ENCODE measurements at regions not wholly inside any gene's neighbourhood (a gene's known extent, or its start where the extent isn't known, plus 50 kb on each side); places are given as distances from the start of the nearest gene placed in this dataset.
"Not testable (repeated sequence)": the region's sequence is repeated elsewhere in the genome, so short reads cannot be mapped to it uniquely, and the experiment has no call there.

DNA sequence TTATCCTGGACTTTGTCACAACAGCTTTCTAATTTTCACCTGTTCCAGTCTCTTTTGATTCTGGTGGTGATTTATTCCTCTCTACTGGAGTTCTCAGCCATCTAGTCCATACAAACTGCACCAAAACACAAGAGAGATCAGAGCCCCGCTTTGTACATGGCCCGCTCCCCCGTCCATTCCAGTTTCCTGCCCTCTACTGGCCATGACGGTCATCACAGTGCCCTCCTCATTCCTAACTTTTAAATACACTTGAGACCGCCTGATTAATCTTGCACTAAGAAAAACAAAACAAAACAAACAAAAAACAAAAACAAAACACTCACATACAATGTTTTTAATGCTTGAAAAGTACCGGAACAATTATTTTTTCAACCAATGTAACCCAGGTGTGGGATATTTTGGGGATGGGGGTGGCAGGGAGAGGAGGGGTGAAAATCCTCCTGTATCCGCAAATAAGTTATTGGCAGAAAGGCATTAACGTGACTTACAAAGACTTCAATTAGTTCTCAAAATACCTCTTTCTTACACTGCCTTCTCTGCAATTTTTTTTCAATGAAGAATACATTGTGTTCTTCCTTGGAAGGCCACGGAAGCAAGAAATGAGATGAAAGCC, 84.8 kb upstream of the PAM start:
- no peak overlapping the region for H3K4me3 ChIP-seq
- H3K27me3 ChIP-seq = no peaks in the 10 kb centered on the region
- intact Hi-C loops (cut with DNase I) = no loop called here
- TF ChIP-seq, protein P1, sequence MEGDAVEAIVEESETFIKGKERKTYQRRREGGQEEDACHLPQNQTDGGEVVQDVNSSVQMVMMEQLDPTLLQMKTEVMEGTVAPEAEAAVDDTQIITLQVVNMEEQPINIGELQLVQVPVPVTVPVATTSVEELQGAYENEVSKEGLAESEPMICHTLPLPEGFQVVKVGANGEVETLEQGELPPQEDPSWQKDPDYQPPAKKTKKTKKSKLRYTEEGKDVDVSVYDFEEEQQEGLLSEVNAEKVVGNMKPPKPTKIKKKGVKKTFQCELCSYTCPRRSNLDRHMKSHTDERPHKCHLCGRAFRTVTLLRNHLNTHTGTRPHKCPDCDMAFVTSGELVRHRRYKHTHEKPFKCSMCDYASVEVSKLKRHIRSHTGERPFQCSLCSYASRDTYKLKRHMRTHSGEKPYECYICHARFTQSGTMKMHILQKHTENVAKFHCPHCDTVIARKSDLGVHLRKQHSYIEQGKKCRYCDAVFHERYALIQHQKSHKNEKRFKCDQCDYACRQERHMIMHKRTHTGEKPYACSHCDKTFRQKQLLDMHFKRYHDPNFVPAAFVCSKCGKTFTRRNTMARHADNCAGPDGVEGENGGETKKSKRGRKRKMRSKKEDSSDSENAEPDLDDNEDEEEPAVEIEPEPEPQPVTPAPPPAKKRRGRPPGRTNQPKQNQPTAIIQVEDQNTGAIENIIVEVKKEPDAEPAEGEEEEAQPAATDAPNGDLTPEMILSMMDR (IDR thresholded peaks at IDR 0.05) = peak in 2 of 4 donors; percentile 8 to 13
- FAIRE-seq (no peak), DNase-seq (no peak), ATAC-seq (peak in 3 of 4 donors; percentile 62 to 74 (median 67))
- no peaks in the 10 kb centered on the region for H3K9me3 ChIP-seq
- H3K27ac ChIP-seq = no peak overlapping the region
- H3K36me3 ChIP-seq = no peaks in the 10 kb centered on the region
- peaks cover 0 to 6% (median 6%) of the 10 kb centered on the region in 3 donors for H3K4me1 ChIP-seq
- 72 to 75% methylated on average over 9 of the region's 9 CpGs for WGBS, 2 donors

DNA sequence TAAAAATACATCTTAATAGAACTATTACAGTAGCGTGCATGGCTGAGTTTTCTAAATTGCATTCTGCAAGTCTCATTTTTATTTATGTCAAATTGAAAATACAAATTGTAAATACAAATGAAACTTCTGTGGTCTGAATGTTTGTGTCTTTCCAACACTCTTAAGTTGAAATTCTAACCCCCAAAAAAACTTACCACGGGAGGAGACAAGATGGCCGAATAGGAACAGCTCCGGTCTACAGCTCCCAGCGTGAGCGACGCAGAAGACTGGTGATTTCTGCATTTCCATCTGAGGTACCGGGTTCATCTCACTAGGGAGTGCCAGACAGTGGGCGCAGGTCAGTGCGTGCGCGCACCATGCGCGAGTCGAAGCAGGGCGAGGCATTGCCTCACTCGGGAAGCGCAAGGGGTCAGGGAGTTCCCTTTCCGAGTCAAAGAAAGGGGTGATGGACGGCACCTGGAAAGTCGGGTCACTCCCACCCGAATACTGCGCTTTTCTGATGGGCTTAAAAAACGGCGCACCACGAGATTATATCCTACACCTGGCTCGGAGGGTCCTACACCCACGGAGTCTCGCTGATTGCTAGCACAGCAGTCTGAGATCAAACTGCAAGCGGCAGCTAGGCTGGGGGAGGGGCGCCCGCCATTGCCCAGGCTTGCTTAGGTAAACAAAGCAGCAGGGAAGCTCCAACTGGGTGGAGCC, 83.9 kb upstream of the PAM start:
- FAIRE-seq; H3K27me3 ChIP-seq; intact Hi-C loops (cut with DNase I); H3K4me1 ChIP-seq; H3K36me3 ChIP-seq; H3K4me3 ChIP-seq; H3K9me3 ChIP-seq; H3K27ac ChIP-seq; DNase-seq; ATAC-seq: not testable (repeated sequence)
- 82 to 83% methylated on average over 26 to 32 of the region's 32 CpGs for WGBS, 2 donors

DNA sequence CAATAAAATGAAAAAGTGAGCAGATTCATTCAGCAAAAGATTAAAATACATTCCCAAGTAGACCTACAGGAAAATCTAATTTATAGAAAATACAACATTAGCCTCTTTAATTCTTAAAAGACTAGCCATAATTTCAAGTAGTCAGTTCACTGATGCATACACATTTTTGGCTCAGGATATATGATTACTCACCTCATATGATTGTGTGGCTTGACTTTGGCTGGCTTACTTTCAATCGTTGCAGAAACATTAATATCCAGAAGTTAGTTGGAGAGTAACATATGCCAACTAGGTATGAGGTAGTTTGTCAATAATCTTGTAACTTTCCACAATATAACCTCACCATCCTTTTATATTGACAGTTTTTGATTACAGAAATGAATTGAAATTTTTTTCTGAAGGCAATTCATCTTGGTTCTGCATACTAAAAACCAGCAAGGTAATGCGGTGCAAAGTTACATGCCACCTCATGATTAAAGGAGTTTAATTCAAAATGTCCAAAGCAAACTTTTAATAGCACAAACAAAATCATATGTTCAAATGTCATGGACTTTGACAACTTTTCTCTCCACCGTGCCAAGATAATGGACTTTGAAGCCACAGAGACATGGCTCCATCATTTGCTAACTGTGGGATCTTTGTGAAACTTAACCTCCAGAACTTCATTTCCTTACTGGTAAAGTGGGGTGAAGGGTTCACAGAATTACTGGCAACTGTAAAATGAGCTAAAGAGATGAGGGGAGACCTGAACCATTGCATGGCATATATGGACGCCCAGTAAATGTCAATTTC, 76.6 kb upstream of the PAM start:
- H3K36me3 ChIP-seq = no peaks in the 10 kb centered on the region
- 52 to 54% methylated on average over 4 of the region's 4 CpGs for WGBS, 2 donors
- intact Hi-C loops (cut with DNase I) = no loop called here
- no peak for ATAC-seq
- no peak overlapping the region for H3K27ac ChIP-seq
- TF ChIP-seq, protein P1 (IDR thresholded peaks at IDR 0.05) = no peak
- H3K4me3 ChIP-seq = no peak overlapping the region
- no peaks in the 10 kb centered on the region for H3K4me1 ChIP-seq
- FAIRE-seq = no peak
- no peaks in the 10 kb centered on the region for H3K27me3 ChIP-seq
- H3K9me3 ChIP-seq = no peaks in the 10 kb centered on the region
- no peak for DNase-seq

DNA sequence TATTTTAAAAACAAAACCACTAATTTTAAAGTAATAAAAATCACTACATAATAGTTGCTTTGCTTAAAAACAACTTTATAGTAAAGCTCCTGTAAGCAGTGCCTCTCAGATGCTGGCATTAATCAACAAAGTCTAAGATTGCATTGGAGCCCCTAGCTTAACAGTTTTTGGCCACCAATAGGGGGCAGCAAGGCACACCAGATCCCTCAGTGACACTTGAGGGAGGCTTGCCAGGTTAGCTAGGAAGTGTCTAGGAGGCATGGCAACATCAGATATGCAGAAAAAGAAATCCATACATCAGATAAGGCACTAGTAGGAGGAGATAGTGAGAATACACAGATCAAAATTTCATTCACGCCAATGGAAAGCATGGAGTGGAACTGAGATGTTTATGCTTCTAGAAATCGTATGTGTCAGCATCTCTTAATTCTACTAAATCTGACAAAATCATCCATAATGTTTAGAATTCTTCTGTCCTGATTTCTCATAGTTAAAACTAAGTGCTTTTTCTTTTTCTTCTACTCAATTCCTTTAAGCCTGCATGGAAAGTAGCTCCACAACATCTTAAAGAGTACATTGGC, 73.6 kb upstream of the PAM start:
- Histone ChIP-seq H3K27ac (no peak overlapping the region), H3K36me3 (no peaks in the 10 kb centered on the region), H3K27me3 (no peaks in the 10 kb centered on the region), H3K9me3 (no peaks in the 10 kb centered on the region), H3K4me3 (no peak overlapping the region), H3K4me1 (no peaks in the 10 kb centered on the region)
- ATAC-seq = peak; percentile 84 to 97 (median 94)
- FAIRE-seq = no peak
- TF ChIP-seq, protein P1 (IDR thresholded peaks at IDR 0.05) = peak; percentile 28 to 66 (median 54)
- peak in 5 of 6 donors; percentile 60 to 75 (median 70) for DNase-seq
- WGBS, 2 donors = 42 to 45% methylated on average over 2 of the region's 2 CpGs
- intact Hi-C loops (cut with DNase I) = no loop called here

DNA sequence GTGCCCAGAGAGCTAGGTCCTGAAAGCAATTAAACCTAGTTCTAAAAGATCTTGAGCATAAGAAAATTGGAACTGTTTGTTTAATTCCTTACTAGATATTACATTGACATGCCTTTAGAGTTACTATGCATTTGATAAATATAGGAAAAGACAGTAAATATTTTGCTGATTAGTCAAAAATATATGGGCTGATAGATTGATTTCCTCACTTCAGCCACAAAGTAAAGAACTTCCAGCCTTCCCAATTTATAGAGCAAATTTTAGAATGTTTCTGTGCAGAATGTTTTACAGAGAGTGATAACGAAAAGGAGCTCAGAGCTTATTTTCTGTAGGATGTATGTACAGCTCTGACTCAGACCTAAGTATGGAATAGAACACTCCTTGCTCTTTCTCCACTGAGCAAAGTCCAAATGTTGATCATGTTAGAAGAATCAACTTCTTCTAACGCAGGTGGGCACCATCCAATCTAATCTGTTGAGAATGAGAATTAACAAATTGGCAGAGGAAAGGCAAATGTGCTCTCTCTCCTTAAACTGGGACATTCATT, 72.9 kb upstream of the PAM start:
- ATAC-seq = no peak
- Histone ChIP-seq H3K9me3 (no peaks in the 10 kb centered on the region), H3K4me1 (no peaks in the 10 kb centered on the region), H3K36me3 (no peaks in the 10 kb centered on the region), H3K27ac (no peak overlapping the region), H3K4me3 (no peak overlapping the region), H3K27me3 (no peaks in the 10 kb centered on the region)
- TF ChIP-seq, protein P1 (IDR thresholded peaks at IDR 0.05) = no peak
- DNase-seq = no peak
- WGBS, 2 donors = 81 to 85% methylated on average over 2 of the region's 2 CpGs
- intact Hi-C loops (cut with DNase I) = no loop called here
- FAIRE-seq = no peak

DNA sequence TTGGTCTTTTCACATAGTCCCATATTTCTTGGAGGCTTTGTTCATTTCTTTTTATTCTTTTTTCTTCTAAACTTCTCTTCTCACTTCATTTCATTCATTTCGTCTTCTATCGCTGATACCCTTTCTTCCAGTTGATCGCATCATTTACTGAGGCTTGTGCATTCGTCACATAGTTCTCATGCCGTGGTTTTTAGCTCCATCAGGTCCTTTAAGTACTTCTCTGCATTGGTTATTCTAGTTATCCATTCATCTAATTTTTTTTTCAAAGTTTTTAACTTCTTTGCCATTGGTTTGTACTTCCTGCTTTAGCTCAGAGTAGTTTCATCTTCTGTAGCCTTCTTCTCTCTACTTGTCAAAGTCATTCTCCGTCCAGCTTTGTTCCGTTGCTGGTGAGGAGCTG, 67.0 kb upstream of the PAM start:
- FAIRE-seq; H3K36me3 ChIP-seq; ATAC-seq; H3K9me3 ChIP-seq; H3K27ac ChIP-seq; H3K4me3 ChIP-seq; H3K4me1 ChIP-seq; intact Hi-C loops (cut with DNase I); DNase-seq; H3K27me3 ChIP-seq: not testable (repeated sequence)
- WGBS, 2 donors = 90 to 93% methylated on average over 7 of the region's 7 CpGs

DNA sequence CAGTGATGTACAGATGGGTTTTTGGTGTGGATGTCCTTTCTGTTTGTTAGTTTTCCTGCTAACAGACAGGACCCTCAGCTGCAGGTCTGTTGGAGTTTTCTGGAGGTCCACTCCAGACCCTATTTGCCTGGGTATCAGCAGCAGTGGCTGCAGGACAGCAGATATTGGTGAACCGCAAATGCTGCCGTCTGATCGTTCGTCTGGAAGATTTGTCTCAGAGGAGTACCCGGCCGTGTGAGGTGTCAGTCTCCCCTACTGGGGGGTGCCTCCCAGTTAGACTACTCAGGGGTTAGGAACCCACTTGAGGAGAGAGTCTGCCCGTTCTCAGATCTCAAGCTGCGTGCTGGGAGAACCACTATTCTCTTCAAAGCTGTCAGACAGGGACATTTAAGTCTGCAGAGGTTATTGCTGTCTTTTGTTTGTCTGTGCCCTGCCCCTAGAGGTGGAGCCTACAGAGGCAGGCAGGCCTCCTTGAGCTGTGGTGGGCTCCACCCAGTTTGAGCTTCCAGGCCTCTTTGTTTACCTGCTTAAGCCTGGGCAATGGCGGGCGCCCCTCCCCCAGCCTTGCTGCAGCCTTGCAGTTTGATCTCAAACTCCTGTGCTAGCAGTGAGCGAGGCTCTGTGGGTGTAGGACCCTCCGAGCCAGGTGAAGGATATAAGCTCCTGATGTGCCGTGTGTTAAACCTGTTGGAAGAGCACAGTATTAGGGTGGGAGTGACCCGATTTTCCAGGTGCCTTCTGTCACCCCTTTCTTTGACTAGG, 66.3 kb upstream of the PAM start:
- ATAC-seq; H3K4me3 ChIP-seq; H3K9me3 ChIP-seq; H3K27ac ChIP-seq; FAIRE-seq; H3K36me3 ChIP-seq; H3K27me3 ChIP-seq; intact Hi-C loops (cut with DNase I); H3K4me1 ChIP-seq: not testable (repeated sequence)
- WGBS, 2 donors = 85 to 87% methylated on average over 14 of the region's 14 CpGs
- DNase-seq = peak in 1 of 6 donors; percentile 16

All from pancreas (tissue), 10 donors.